Neutrophil (primary cell): ENCODE measurements at regions not wholly inside any gene's neighbourhood (a gene's known extent, or its start where the extent isn't known, plus 50 kb on each side); places are given as distances from the start of the nearest gene placed in this dataset.

ENCODE experiments used
- H3K27ac ChIP-seq: fragments of 200-600 bp; sonication (generic); 2 replicates; pipeline ENCODE4 v1.5.1; 2016; ENCODE audit warnings: mild to moderate bottlenecking, moderate library complexity
- H3K27me3 ChIP-seq: fragments of 200-600 bp; sonication (generic); 2 replicates; pipeline ENCODE4 v1.6.0; 2016; ENCODE audit warnings: mild to moderate bottlenecking
- H3K36me3 ChIP-seq: fragments of 200-600 bp; sonication (generic); 2 replicates; pipeline ENCODE4 v1.5.1; 2017
- H3K4me1 ChIP-seq, 2 experiments: fragments of 200-600 bp in 1 of 2; sonication (generic) in 1 of 2; 1 replicate in 1 of 2; 2 replicates in 1 of 2; pipeline versions ENCODE4 v1.5.1 to v1.6.1; 2013 to 2016; ENCODE audit warnings: low read depth in 1 of 2, low read length in 1 of 2, mild to moderate bottlenecking in 1 of 2, moderate library complexity in 1 of 2; ENCODE audit not compliant: control insufficient read depth in 1 of 2, insufficient read depth in 1 of 2
- H3K4me3 ChIP-seq, 2 experiments: fragments of 200-600 bp in 1 of 2; sonication (generic) in 1 of 2; 1 replicate in 1 of 2; 2 replicates in 1 of 2; pipeline ENCODE4 v1.5.1; 2013 to 2016; ENCODE audit warnings: low read depth in 1 of 2, low read length in 1 of 2, mild to moderate bottlenecking in 1 of 2, moderate library complexity in 1 of 2
- H3K9me3 ChIP-seq: fragments of 200-600 bp; sonication (generic); 2 replicates; pipeline ENCODE4 v1.5.1; 2016
- CTCF ChIP-seq: fragments of 200-600 bp; sonication (generic); IDR thresholded peaks from 2 replicates; pipeline ENCODE4 v1.5.1; 2016; ENCODE audit warnings: antibody characterized with exemption

- Histone ChIP-seq H3K4me3 (no peak overlapping the region), H3K9me3 (no peaks in the 10 kb centered on the region), H3K27ac (no peak overlapping the region), H3K4me1 (no peaks in the 10 kb centered on the region), H3K36me3 (no peaks in the 10 kb centered on the region), H3K27me3 (no peaks in the 10 kb centered on the region)
- TF ChIP-seq CTCF, result no peak
These were observed 917.3 kb upstream of the B3GALT2 start for GRCh38 chr1:194103516-194104246.

- Histone ChIP-seq H3K4me3 (no peak overlapping the region), H3K9me3 (no peaks in the 10 kb centered on the region), H3K36me3 (no peaks in the 10 kb centered on the region), H3K4me1 (no peaks in the 10 kb centered on the region), H3K27me3 (no peaks in the 10 kb centered on the region), H3K27ac (no peak overlapping the region)
- TF ChIP-seq CTCF, result no peak
These were observed 916.7 kb upstream of the B3GALT2 start for GRCh38 chr1:194103101-194103500.

- Histone ChIP-seq H3K4me3 (no peak overlapping the region), H3K27me3 (no peaks in the 10 kb centered on the region), H3K27ac (no peak overlapping the region), H3K4me1 (no peaks in the 10 kb centered on the region), H3K36me3 (no peaks in the 10 kb centered on the region), H3K9me3 (no peaks in the 10 kb centered on the region)
- TF ChIP-seq CTCF, result no peak
These were observed 916.2 kb upstream of the B3GALT2 start for GRCh38 chr1:194102607-194103006.

- Histone ChIP-seq H3K4me1 (no peaks in the 10 kb centered on the region), H3K9me3 (no peaks in the 10 kb centered on the region), H3K4me3 (no peak overlapping the region), H3K27ac (no peak overlapping the region), H3K27me3 (no peaks in the 10 kb centered on the region), H3K36me3 (no peaks in the 10 kb centered on the region)
- TF ChIP-seq CTCF, result no peak
These were observed 898.3 kb upstream of the B3GALT2 start for GRCh38 chr1:194084755-194085154.

GRCh38 chr1:194081444-194081843 is 895.0 kb upstream of the B3GALT2 start:
- no peak for TF ChIP-seq CTCF
- no peaks in the 10 kb centered on the region for H3K4me1 ChIP-seq

More at GRCh38 chr1:194081444-194081843, 895.0 kb upstream of the B3GALT2 start:
- H3K27ac ChIP-seq, result no peak overlapping the region
- no peaks in the 10 kb centered on the region for H3K36me3 ChIP-seq
- H3K27me3 ChIP-seq, result no peaks in the 10 kb centered on the region
- no peaks in the 10 kb centered on the region for H3K9me3 ChIP-seq
- no peak overlapping the region for H3K4me3 ChIP-seq
